HCT116 (cell line): ENCODE measurements at regions not wholly inside any gene's neighbourhood (a gene's known extent, or its start where the extent isn't known, plus 50 kb on each side); places are given as distances from the start of the nearest gene placed in this dataset.

Experiments used
- ATAC-seq: fragments of 200-7000 bp; cut with Tn5 transposase; 2 replicates; pipeline ENCODE4 v1.9.1; 2020; ENCODE audit warnings: mild to moderate bottlenecking, moderate library complexity
- BruUV-seq: library from RNA; stranded (reverse); fragments of 400-500 nt; replicated peaks from 2 replicates; lab custom pipeline; 2021; lab: Mats Ljungman, UMichigan
- CTCF ChIA-PET: fragments of 300-600 bp; sonication (Branson Sonifier 250); formaldehyde crosslinking; loops from one replicate; lab custom pipeline; 2021; ENCODE audit warnings: antibody characterized with exemption; lab: Charles Lee
- POLR2A ChIA-PET: fragments of 300-600, 350-600 bp; sonication (Branson Sonifier 250); formaldehyde crosslinking; loops from one replicate; lab custom pipeline; 2021; ENCODE audit warnings: antibody characterized with exemption; lab: Charles Lee
- RAD21 ChIA-PET, 2 experiments: fragments of 300-600 bp; sonication (Branson Sonifier 250); formaldehyde crosslinking; loops; one replicate each; lab custom pipeline; 2023; ENCODE audit warnings: low total read pairs in 2 of 2; ENCODE audit not compliant: uncharacterized antibody in 2 of 2, unreplicated experiment in 2 of 2, low non-redundant PET in 1 of 2; lab: Charles Lee
- DNase-seq: peaks from one replicate; pipeline ENCODE4 v3.0.0-alpha.2; 2010; ENCODE audit warnings: low read depth, low spot score
- H2AFZ ChIP-seq: fragments of 200-600 bp; shearing (Covaris generic), sonication (generic); 2 replicates; pipeline ENCODE4 v1.6.1; 2017; ENCODE audit warnings: low read depth, mixed run types, mixed read lengths, antibody characterized with exemption, low read length; ENCODE audit not compliant: poor library complexity, severe bottlenecking
- H3K27ac ChIP-seq: 2 replicates; pipeline ENCODE4 v1.5.1; 2012; ENCODE audit warnings: low read depth, low read length
- H3K27me3 ChIP-seq: fragments of 200-600 bp; sonication (generic); 2 replicates; pipeline ENCODE4 v1.6.1; 2016; ENCODE audit warnings: mixed run types, low read length, mixed read lengths; ENCODE audit not compliant: insufficient read depth
- H3K36me3 ChIP-seq, 2 experiments: fragments of 200-500 bp in 1 of 2; fragments of 200-600 bp in 1 of 2; sonication (Bioruptor generic) in 1 of 2; sonication (generic) in 1 of 2; 2 replicates each; pipeline versions ENCODE4 v1.5.1 to v1.6.1; 2014 to 2016; ENCODE audit warnings: low read length in 2 of 2, inconsistent platforms in 1 of 2, mixed read lengths in 1 of 2, mixed run types in 1 of 2; ENCODE audit not compliant: insufficient read depth in 2 of 2, control insufficient read depth in 1 of 2
- H3K4me1 ChIP-seq, 2 experiments: fragments of 200-600 bp in 1 of 2; sonication (generic) in 1 of 2; 2 replicates each; pipeline versions ENCODE4 v1.5.1 to v1.6.1; 2012 to 2017; ENCODE audit warnings: low read length in 2 of 2, inconsistent platforms in 1 of 2, mild to moderate bottlenecking in 1 of 2, mixed read lengths in 1 of 2, mixed run types in 1 of 2, moderate library complexity in 1 of 2; ENCODE audit not compliant: insufficient read depth in 2 of 2, control insufficient read depth in 1 of 2
- H3K4me2 ChIP-seq: fragments of 200-600 bp; sonication (generic); 2 replicates; pipeline ENCODE4 v1.6.1; 2017; ENCODE audit warnings: mixed run types, low read length, mixed read lengths
- H3K4me3 ChIP-seq, 2 experiments: fragments of 200-600 bp in 1 of 2; sonication (generic) in 1 of 2; replicated peaks in 1 of 2; 2 replicates each; pipeline ENCODE4 v1.5.1; 2011 to 2016; ENCODE audit warnings: low read length in 2 of 2, control low read depth in 1 of 2, low read depth in 1 of 2, mild to moderate bottlenecking in 1 of 2, mixed read lengths in 1 of 2, mixed run types in 1 of 2
- H3K79me2 ChIP-seq: fragments of 200-600 bp; sonication (generic); 2 replicates; pipeline ENCODE4 v1.6.1; 2017; ENCODE audit warnings: mild to moderate bottlenecking, mixed run types, low read length, moderate library complexity, mixed read lengths; ENCODE audit not compliant: insufficient read depth
- H3K9ac ChIP-seq: fragments of 200-600 bp; sonication (generic); 2 replicates; pipeline ENCODE4 v1.6.1; 2016; ENCODE audit warnings: low read length, mixed read lengths
- H3K9me2 ChIP-seq: fragments of 200-600 bp; sonication (generic), shearing (Covaris generic); 2 replicates; pipeline ENCODE4 v1.6.1; 2017; ENCODE audit warnings: mixed run types, mild to moderate bottlenecking, moderate library complexity; ENCODE audit not compliant: insufficient read depth
- H3K9me3 ChIP-seq, 2 experiments: fragments of 200-500 bp in 1 of 2; fragments of 200-600 bp in 1 of 2; sonication (Bioruptor generic) in 1 of 2; sonication (generic) in 1 of 2; 2 replicates each; pipeline ENCODE4 v1.6.1; 2014 to 2017; ENCODE audit warnings: low read length in 2 of 2, mixed read lengths in 2 of 2, inconsistent platforms in 1 of 2, low read depth in 1 of 2, mild to moderate bottlenecking in 1 of 2, mixed run types in 1 of 2, moderate library complexity in 1 of 2; ENCODE audit not compliant: control insufficient read depth in 1 of 2, insufficient read depth in 1 of 2
- H4K20me1 ChIP-seq: fragments of 200-600 bp; sonication (generic), shearing (Covaris generic); 2 replicates; pipeline ENCODE4 v1.6.1; 2017; ENCODE audit warnings: mixed run types, mild to moderate bottlenecking, moderate library complexity; ENCODE audit not compliant: insufficient read depth
- CBX3 ChIP-seq: IDR thresholded peaks from 2 replicates; pipeline ENCODE4 v1.6.1; 2012; ENCODE audit warnings: low read depth
- CEBPB ChIP-seq: IDR thresholded peaks from 2 replicates; pipeline ENCODE4 v1.6.1; 2012; ENCODE audit warnings: low read depth
- EGR1 ChIP-seq: IDR thresholded peaks from 2 replicates; pipeline ENCODE4 v1.6.1; 2012; ENCODE audit warnings: low read depth
- ELF1 ChIP-seq: IDR thresholded peaks from 2 replicates; pipeline ENCODE4 v1.6.1; 2012; ENCODE audit warnings: low read depth, borderline replicate concordance
- EZH2 ChIP-seq: fragments of 200-600 bp; sonication (generic); IDR thresholded peaks from 2 replicates; pipeline ENCODE4 v1.6.1; 2017; ENCODE audit warnings: antibody characterized with exemption, mixed run types
- EZH2phosphoT487 ChIP-seq: fragments of 200-600 bp; IDR thresholded peaks from 2 replicates; pipeline ENCODE4 v1.6.1; 2018; ENCODE audit warnings: antibody characterized with exemption, borderline replicate concordance
- JUND ChIP-seq: IDR thresholded peaks from 2 replicates; pipeline ENCODE4 v1.6.1; 2012
- POLR2AphosphoS5 ChIP-seq: IDR thresholded peaks from 2 replicates; pipeline ENCODE4 v1.6.1; 2011; ENCODE audit warnings: mild to moderate bottlenecking, low read depth, low read length, moderate library complexity
- RAD21 ChIP-seq: IDR thresholded peaks from 2 replicates; pipeline ENCODE4 v1.6.1; 2012; ENCODE audit warnings: low read depth, mild to moderate bottlenecking
- SIN3A ChIP-seq: IDR thresholded peaks from 2 replicates; pipeline ENCODE4 v1.6.1; 2012; ENCODE audit warnings: low read depth
- SP1 ChIP-seq: IDR thresholded peaks from 2 replicates; pipeline ENCODE4 v1.6.1; 2012; ENCODE audit warnings: low read depth
- TCF7L2 ChIP-seq: IDR thresholded peaks from 2 replicates; pipeline ENCODE4 v1.7.0; 2011; ENCODE audit warnings: borderline replicate concordance, inconsistent platforms; ENCODE audit not compliant: insufficient read depth, insufficient read length; ENCODE audit errors: extremely low read depth
- YY1 ChIP-seq: IDR thresholded peaks from 2 replicates; pipeline ENCODE4 v1.6.1; 2011; ENCODE audit warnings: low read length, low read depth, moderate library complexity, mild to moderate bottlenecking; ENCODE audit not compliant: insufficient replicate concordance; ENCODE audit errors: extremely low read depth
- ZNF274 ChIP-seq: fragments of 200-500 bp; sonication (Bioruptor generic); IDR thresholded peaks from 2 replicates; pipeline ENCODE4 v1.6.1; 2014; ENCODE audit warnings: mild to moderate bottlenecking, low read depth, low read length, inconsistent platforms
- intact Hi-C: fragments of 100-400 bp; cut with micrococcal nuclease; formaldehyde crosslinking; loops from 2 replicates; pipeline ENCODE4 v1.10.0; 2022
- TF ChIP-seq, protein P1 (sequence below): IDR thresholded peaks from 2 replicates; pipeline ENCODE4 v1.6.1; 2012; ENCODE audit warnings: low read depth
- TF ChIP-seq, protein P2 (sequence below): IDR thresholded peaks from 2 replicates; pipeline ENCODE4 v1.6.1; 2012

DNA sequence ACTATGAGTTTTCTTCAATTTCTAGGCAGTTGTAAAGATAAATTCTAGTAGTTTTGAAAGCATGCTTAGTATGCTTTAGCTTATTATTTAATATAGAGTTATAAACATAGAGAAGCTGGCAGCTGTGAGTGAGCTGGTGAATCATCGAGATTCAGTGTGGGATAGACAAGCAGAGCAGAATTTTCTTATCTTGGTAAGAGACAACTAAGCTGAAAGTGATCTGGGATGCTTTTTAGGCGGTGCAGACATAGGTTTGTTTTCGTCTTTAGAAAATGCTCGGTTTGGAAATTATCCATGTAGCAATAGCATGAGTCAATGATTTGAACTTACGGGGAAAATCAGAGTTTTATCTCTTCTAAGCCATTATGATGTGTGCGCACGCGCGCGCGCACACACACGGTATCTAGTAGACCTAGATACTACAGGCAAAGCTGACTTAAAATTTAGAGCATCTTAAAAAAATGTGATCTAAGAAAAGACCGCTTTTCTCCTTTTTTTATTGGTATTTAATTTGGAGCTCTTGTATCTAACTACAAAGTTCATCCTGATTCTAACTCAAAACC is 128.3 kb upstream of the MAP3K7 start:
- intact Hi-C loops, result no loop called here

More for the DNA sequence above, 128.3 kb upstream of the MAP3K7 start:
- TF ChIP-seq JUND (no peak), CEBPB (no peak), SIN3A (no peak), ZNF274 (no peak), ELF1 (no peak), POLR2AphosphoS5 (no peak), CBX3 (no peak), SP1 (no peak), RAD21 (no peak), EZH2phosphoT487 (no peak), EGR1 (no peak), YY1 (no peak), EZH2 (no peak), TCF7L2 (no peak)
- TF ChIP-seq, protein P1, sequence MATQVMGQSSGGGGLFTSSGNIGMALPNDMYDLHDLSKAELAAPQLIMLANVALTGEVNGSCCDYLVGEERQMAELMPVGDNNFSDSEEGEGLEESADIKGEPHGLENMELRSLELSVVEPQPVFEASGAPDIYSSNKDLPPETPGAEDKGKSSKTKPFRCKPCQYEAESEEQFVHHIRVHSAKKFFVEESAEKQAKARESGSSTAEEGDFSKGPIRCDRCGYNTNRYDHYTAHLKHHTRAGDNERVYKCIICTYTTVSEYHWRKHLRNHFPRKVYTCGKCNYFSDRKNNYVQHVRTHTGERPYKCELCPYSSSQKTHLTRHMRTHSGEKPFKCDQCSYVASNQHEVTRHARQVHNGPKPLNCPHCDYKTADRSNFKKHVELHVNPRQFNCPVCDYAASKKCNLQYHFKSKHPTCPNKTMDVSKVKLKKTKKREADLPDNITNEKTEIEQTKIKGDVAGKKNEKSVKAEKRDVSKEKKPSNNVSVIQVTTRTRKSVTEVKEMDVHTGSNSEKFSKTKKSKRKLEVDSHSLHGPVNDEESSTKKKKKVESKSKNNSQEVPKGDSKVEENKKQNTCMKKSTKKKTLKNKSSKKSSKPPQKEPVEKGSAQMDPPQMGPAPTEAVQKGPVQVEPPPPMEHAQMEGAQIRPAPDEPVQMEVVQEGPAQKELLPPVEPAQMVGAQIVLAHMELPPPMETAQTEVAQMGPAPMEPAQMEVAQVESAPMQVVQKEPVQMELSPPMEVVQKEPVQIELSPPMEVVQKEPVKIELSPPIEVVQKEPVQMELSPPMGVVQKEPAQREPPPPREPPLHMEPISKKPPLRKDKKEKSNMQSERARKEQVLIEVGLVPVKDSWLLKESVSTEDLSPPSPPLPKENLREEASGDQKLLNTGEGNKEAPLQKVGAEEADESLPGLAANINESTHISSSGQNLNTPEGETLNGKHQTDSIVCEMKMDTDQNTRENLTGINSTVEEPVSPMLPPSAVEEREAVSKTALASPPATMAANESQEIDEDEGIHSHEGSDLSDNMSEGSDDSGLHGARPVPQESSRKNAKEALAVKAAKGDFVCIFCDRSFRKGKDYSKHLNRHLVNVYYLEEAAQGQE, result no peak
- TF ChIP-seq, protein P2, sequence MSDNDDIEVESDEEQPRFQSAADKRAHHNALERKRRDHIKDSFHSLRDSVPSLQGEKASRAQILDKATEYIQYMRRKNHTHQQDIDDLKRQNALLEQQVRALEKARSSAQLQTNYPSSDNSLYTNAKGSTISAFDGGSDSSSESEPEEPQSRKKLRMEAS, result no peak
- no peak for DNase-seq
- ChIA-PET RAD21 (no interaction called here), POLR2A (no interaction called here), CTCF (no interaction called here)
- Histone ChIP-seq H3K9me2 (no peaks in the 10 kb centered on the region), H3K4me1 (no peaks in the 10 kb centered on the region), H3K27me3 (peaks cover 57% of the 10 kb centered on the region), H2AFZ (no peak overlapping the region), H3K27ac (no peak overlapping the region), H3K9ac (no peak overlapping the region), H3K4me3 (no peak overlapping the region), H3K9me3 (no peaks in the 10 kb centered on the region), H4K20me1 (no peaks in the 10 kb centered on the region), H3K79me2 (no peaks in the 10 kb centered on the region), H3K4me2 (no peak overlapping the region), H3K36me3 (no peaks in the 10 kb centered on the region)
- ATAC-seq, result no peak
- no TSS peak for BruUV-seq
